ACC112 (cell line): ENCODE measurements at regions not wholly inside any gene's neighbourhood (a gene's known extent, or its start where the extent isn't known, plus 50 kb on each side); places are given as distances from the start of the nearest gene placed in this dataset.
A peak's percentile ranks its signal among the peaks of the same experiment; 100 is the strongest.

Experiments
- H2AFZ ChIP-seq: fragments of 200-600 bp; sonication (generic); one replicate; pipeline ENCODE4 v1.6.0; 2017; ENCODE audit warnings: antibody characterized with exemption, low read length; ENCODE audit not compliant: unreplicated experiment
- H3K27ac ChIP-seq: fragments of 200-600 bp; sonication (generic); 2 replicates; pipeline ENCODE4 v1.5.1; 2014; ENCODE audit warnings: low read depth, mild to moderate bottlenecking, antibody characterized with exemption, low read length, moderate library complexity
- H3K27me3 ChIP-seq: fragments of 200-600 bp; sonication (generic); 2 replicates; pipeline ENCODE4 v1.6.1; 2014; ENCODE audit warnings: mild to moderate bottlenecking, antibody characterized with exemption, low read length, moderate library complexity, mixed read lengths; ENCODE audit not compliant: insufficient read depth
- H3K36me3 ChIP-seq: fragments of 200-600 bp; sonication (generic); 2 replicates; pipeline ENCODE4 v1.6.1; 2016; ENCODE audit warnings: mild to moderate bottlenecking, antibody characterized with exemption, low read length, moderate library complexity, mixed read lengths; ENCODE audit not compliant: insufficient read depth
- H3K4me1 ChIP-seq: fragments of 200-600 bp; sonication (generic); one replicate; pipeline ENCODE4 v1.6.1; 2016; ENCODE audit warnings: low read length, mixed read lengths; ENCODE audit not compliant: insufficient read depth, unreplicated experiment, control insufficient read depth
- H3K4me3 ChIP-seq: fragments of 200-600 bp; sonication (generic); 2 replicates; pipeline ENCODE4 v1.5.1; 2014; ENCODE audit warnings: mild to moderate bottlenecking, low read depth, low read length
- H3K79me2 ChIP-seq: fragments of 200-600 bp; sonication (generic); one replicate; pipeline ENCODE4 v1.6.0; 2016; ENCODE audit warnings: low read length; ENCODE audit not compliant: control insufficient read depth, unreplicated experiment, insufficient read depth

DNA sequence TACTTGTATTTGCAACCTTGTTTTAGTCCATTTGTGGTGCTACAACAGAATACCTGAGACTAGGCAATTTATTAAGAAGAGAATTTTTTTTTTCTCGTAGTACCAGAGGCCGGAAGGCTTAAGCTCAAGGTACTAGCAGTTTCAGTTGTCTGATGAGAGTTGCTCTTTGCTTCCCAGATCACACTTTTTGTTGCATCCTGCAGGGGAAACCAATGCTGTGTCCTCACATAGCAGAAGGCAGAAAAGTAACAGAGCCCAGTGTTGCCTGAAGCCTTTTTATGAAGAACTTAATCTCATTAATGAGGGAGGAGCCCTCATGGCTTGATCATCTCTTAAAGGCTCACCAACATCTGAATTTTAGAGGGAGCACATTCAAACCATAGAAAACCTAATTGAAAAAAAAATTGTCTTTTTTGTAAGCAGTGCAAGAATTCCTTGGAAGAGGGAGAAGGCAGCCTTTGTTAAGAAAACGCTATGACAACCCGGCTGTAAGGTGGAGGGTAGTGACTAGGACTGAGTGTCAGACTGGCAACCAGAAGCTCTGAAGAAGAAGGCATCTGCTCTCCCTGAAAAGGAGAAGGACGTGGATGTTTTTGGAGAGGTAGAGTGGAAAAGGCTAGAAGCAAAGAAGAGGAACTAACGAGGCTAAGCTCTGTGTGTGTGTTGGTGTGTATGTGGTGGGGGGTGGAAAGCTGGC is 1245.3 kb downstream of the ROBO2 start:
- Histone ChIP-seq H3K36me3 (no peaks in the 10 kb centered on the region), H3K79me2 (no peaks in the 10 kb centered on the region), H3K4me3 (no peak overlapping the region), H3K4me1 (no peaks in the 10 kb centered on the region), H3K27me3 (no peaks in the 10 kb centered on the region), H2AFZ (no peak overlapping the region), H3K27ac (no peak overlapping the region)

DNA sequence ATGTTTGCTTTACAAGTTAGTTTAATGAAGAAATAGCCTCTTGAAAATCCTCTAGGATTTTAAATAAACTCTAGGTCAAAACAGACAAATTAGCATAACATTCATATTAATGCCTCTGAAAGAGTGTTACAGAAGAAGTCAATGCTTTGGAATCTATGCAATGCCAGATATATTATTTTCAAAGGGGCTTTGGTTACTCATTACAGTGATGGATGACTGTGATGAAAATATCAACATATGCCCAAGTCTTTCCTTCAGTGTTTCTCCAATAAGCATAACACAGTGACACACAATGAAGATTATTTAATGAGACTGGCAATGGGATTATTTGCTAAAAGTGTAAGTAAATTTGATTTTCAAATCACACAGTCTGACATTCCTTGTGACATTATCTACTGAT is 1247.2 kb downstream of the ROBO2 start:
- H3K79me2 ChIP-seq, result no peaks in the 10 kb centered on the region
- no peaks in the 10 kb centered on the region for H3K4me1 ChIP-seq
- no peak overlapping the region for H3K27ac ChIP-seq
- no peak overlapping the region for H2AFZ ChIP-seq
- H3K27me3 ChIP-seq, result no peaks in the 10 kb centered on the region
- H3K36me3 ChIP-seq, result no peaks in the 10 kb centered on the region
- H3K4me3 ChIP-seq, result no peak overlapping the region

DNA sequence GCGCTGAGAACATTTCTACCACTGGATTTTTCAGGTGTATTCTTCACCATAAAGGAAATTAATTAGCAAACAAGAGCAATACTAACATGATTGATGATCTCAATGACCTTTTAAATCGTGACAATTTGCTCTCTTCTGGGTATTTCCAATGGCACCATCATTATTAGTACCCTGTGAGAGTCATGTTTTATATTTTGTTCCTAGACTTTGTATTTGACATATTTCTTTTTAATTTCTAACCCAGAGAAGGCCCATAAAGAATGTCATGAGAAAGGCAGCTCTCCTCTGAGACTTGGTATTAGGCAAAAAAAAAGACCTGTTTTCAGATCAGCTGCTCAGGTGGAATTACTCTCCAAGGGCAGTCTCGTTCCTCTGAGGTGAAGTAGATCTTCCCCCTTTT is 1253.4 kb downstream of the ROBO2 start:
- H2AFZ ChIP-seq, result no peak overlapping the region
- H3K79me2 ChIP-seq, result no peaks in the 10 kb centered on the region
- no peak overlapping the region for H3K27ac ChIP-seq
- H3K4me1 ChIP-seq, result no peaks in the 10 kb centered on the region
- no peak overlapping the region for H3K4me3 ChIP-seq
- H3K27me3 ChIP-seq, result no peaks in the 10 kb centered on the region
- H3K36me3 ChIP-seq, result no peaks in the 10 kb centered on the region

DNA sequence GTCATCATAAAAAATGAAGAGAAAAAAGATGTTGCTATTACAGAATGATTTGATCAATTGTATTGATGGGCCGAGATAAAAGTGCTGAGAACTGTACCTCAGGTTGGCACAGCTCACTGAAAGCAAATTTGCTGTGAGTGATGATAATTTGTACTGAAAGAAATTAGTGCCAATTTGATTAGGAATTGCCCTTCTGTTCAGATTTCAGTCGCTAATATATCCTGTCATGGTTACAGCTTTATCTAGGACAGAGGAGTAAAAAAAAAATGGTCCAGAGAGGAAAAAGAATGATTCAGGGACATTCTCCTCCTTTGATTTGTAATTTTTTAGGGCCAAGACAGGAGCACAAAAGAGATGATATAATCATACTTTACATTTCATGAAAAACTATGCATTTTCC is 1264.2 kb downstream of the ROBO2 start:
- no peak overlapping the region for H3K4me3 ChIP-seq
- no peaks in the 10 kb centered on the region for H3K79me2 ChIP-seq
- no peak overlapping the region for H3K27ac ChIP-seq
- H3K27me3 ChIP-seq, result no peaks in the 10 kb centered on the region
- H3K4me1 ChIP-seq, result no peaks in the 10 kb centered on the region
- H3K36me3 ChIP-seq, result no peaks in the 10 kb centered on the region
- H2AFZ ChIP-seq, result no peak overlapping the region

DNA sequence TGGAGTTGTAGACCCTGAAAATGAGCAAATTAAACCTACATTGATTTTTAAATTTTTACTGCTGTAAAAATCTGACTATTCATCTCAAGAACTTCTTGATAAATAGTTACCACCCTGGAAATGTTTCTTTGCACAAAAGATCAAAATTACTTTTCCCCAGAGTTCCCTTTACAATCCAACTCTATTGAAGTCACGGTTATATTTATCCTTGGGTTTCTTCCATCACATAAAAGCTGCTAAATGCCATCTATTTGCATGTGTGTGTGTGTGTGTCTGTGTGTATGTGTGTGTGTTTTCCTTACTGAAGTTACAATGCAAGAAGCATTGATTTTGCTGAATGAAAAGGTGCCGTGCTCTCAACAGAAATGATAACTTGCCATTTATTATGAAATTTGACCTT is 1273.0 kb downstream of the ROBO2 start:
- no peak overlapping the region for H3K4me3 ChIP-seq
- no peaks in the 10 kb centered on the region for H3K79me2 ChIP-seq
- H3K27me3 ChIP-seq, result no peaks in the 10 kb centered on the region
- H3K4me1 ChIP-seq, result no peaks in the 10 kb centered on the region
- H2AFZ ChIP-seq, result no peak overlapping the region
- H3K27ac ChIP-seq, result no peak overlapping the region
- H3K36me3 ChIP-seq, result no peaks in the 10 kb centered on the region

DNA sequence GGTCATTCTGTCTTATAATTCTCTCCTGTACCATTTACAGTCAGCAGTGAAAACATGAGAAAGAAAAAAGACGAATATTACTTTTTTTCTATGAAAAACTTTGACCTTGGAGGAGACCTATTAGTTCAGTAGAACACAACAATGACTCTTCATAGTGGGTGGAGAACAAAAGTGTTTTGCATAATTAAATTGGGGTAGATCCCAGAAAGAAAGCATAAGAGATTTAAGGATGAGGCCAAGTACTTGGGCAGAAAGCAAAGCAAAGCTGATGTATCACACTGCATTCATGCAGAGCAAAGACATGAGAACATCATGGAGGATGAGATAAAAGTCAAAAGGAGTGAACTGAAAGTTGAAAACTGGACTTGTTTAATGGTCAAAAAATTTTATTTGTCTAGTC is 1273.4 kb downstream of the ROBO2 start:
- H3K27ac ChIP-seq, result no peak overlapping the region
- H3K36me3 ChIP-seq, result no peaks in the 10 kb centered on the region
- no peak overlapping the region for H2AFZ ChIP-seq
- no peak overlapping the region for H3K4me3 ChIP-seq
- H3K79me2 ChIP-seq, result no peaks in the 10 kb centered on the region
- no peaks in the 10 kb centered on the region for H3K27me3 ChIP-seq
- H3K4me1 ChIP-seq, result no peaks in the 10 kb centered on the region

DNA sequence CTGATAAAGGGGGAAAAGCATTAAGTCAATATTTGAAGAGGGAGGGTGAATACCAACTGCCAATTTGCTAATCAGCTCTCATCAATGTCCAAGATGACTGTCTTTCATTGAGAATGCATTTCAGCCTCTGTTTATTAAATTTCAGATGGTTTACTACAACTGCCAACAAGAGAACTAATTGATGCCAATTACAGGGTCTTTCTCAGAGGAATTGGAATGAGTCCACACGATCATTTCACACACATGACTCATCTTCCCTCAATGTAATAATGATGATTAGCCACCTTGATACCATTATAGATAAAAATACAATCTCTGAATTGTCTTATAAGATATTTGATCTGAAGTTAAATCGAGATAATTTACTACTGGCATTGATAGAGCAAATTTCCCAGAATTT is 1274.4 kb downstream of the ROBO2 start:
- no peak overlapping the region for H2AFZ ChIP-seq
- no peaks in the 10 kb centered on the region for H3K36me3 ChIP-seq
- H3K27me3 ChIP-seq, result no peaks in the 10 kb centered on the region
- no peak overlapping the region for H3K27ac ChIP-seq
- H3K4me1 ChIP-seq, result no peaks in the 10 kb centered on the region
- H3K79me2 ChIP-seq, result no peaks in the 10 kb centered on the region
- no peak overlapping the region for H3K4me3 ChIP-seq

DNA sequence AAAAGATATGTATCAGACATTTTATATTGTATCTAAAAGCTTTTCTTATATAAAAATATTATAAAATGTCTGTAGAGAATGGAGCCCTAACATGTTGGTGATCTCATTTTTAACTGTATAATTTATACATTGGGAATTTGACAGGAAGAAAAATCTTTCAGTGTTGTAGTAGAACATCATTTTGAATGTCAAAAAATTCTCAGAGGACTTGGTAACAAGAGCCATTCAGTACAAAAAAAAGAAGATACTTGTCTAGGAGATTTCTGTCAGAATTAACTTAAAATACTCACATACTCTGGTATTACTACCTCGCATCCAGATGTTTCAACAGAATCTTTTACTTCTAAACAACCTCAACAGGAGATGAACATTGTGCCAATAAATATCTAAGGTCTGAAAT is 1277.9 kb downstream of the ROBO2 start:
- Histone ChIP-seq H2AFZ (no peak overlapping the region), H3K27ac (no peak overlapping the region), H3K36me3 (no peaks in the 10 kb centered on the region), H3K79me2 (no peaks in the 10 kb centered on the region), H3K27me3 (peaks cover 4% of the 10 kb centered on the region; the same call in 1 of the 2 replicates), H3K4me1 (no peaks in the 10 kb centered on the region), H3K4me3 (no peak overlapping the region)

DNA sequence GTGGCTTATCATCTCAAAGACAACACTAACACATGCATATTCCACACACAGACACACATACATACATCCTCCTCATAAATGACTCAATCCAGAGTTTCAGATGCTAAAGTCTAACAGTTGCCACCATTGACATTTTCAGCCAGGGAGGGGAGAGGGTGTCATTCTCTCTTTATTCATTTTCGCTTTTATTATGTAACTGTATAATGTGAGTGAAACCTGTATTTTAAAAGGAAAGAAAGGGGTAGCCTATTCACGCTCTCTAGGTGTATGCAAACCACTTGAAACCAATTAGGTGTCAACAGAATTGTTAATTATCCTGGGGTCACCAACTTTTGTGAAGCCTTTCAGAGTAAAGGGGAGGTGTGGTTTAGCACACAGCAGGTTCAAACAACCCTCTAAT is 1282.9 kb downstream of the ROBO2 start:
- Histone ChIP-seq H3K27me3 (peaks cover 4% of the 10 kb centered on the region; the same call in 1 of the 2 replicates), H3K4me1 (no peaks in the 10 kb centered on the region), H3K4me3 (no peak overlapping the region), H2AFZ (no peak overlapping the region), H3K79me2 (no peaks in the 10 kb centered on the region), H3K27ac (no peak overlapping the region), H3K36me3 (no peaks in the 10 kb centered on the region)

DNA sequence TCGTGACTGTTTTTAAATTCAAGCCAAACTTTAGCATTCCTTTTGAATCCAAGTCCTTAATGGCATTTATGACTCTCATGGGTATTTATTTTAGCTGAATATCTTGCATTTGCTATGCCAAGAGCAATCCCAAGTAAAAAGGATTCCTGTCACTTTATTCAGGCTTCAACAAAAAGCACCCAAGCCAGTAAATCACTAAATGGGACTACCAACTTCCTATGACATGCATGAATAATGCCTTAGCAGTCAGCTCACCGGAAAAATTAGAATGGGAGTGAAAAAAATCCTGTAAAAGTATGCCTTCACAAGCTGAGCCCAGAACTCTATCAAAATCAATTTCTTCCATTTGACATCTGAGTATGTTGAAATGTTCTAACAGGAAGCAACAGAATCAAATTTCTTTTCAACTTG is 1297.9 kb downstream of the ROBO2 start:
- peak overlapping the region; percentile 8 for H2AFZ ChIP-seq

DNA sequence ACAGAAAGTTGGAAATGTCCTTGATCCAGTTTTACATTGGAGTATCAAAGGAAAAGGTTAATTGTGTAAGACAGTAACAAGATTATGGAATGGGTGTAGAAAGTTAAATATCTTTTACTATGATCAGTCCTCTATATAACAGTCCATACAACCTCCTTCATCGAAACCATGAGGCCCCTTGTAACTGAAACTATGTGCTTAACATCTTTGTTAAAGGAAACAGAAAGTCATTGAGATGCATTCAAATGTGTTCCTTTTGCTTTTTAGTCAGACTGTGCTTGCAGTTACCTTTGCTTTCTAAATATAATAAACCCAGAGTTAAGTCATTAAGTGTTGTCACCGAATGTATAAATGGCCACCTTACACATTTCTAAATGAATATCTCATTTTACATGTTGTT is 1298.5 kb downstream of the ROBO2 start:
- no peaks in the 10 kb centered on the region for H3K36me3 ChIP-seq
- no peaks in the 10 kb centered on the region for H3K79me2 ChIP-seq
- H3K4me1 ChIP-seq, result no peaks in the 10 kb centered on the region
- no peaks in the 10 kb centered on the region for H3K27me3 ChIP-seq
- H3K27ac ChIP-seq, result no peak overlapping the region
- no peak overlapping the region for H3K4me3 ChIP-seq
- H2AFZ ChIP-seq, result peak overlapping the region; percentile 8

More for the DNA sequence above, 1297.9 kb downstream of the ROBO2 start:
- Histone ChIP-seq H3K4me1 (no peaks in the 10 kb centered on the region), H3K27ac (no peak overlapping the region), H3K27me3 (no peaks in the 10 kb centered on the region), H3K79me2 (no peaks in the 10 kb centered on the region), H3K36me3 (no peaks in the 10 kb centered on the region), H3K4me3 (no peak overlapping the region)
